ENCODE measurements at regions not wholly inside any gene's neighbourhood (a gene's known extent, or its start where the extent isn't known, plus 50 kb on each side); places are given as distances from the start of the nearest gene placed in this dataset.

GRCh38 chr14:34322940-34323418, 139.1 kb downstream of the SPTSSA start:
- WGBS (ENCODE audit: low lambda C conversion rate), result 2% methylated on average over 8 of the region's 8 CpGs
- no peaks in the 10 kb centered on the region for H3K36me3 ChIP-seq (replicated peaks in 1 of 2; ENCODE audit: control insufficient read depth in 1 of 2, insufficient read depth in 2 of 2, low read length in 2 of 2)
- in situ Hi-C loops (cut with HindIII; ENCODE audit: extremely low pct_ligation_motif_present, low pct_unique_long_range_greater_than_20kb) (loop anchor here (25.0 kb wide), 1 partner anchor 1611 kb away; no protein-coding TSS in a partner anchor), intact Hi-C loops (cut with micrococcal nuclease; ENCODE audit: unreplicated experiment) (loop anchor here (1.0 kb wide), 2 partner anchors 478 to 484 kb away; no protein-coding TSS in a partner anchor)
- peak; percentile 87 for DNase-seq (ENCODE audit: low spot score)
- no peaks in the 10 kb centered on the region for H3K27me3 ChIP-seq (ENCODE audit: control insufficient read depth in 1 of 2, insufficient read depth in 2 of 2, low read length in 2 of 2)
- H3K9ac ChIP-seq (ENCODE audit: insufficient read depth, low read depth, low read length), result no peak overlapping the region
- H3K4me2 ChIP-seq (ENCODE audit: low read depth, low read length), result no peak overlapping the region
- no peak overlapping the region for H3K4me3 ChIP-seq (replicated peaks in 1 of 3; ENCODE audit: insufficient read depth in 1 of 3, low read depth in 2 of 3, low read length in 3 of 3)
- H4K20me1 ChIP-seq (ENCODE audit: insufficient read depth, low read length), result no peaks in the 10 kb centered on the region
- no peaks in the 10 kb centered on the region for H3K9me3 ChIP-seq (ENCODE audit: low read length)
- peak; percentile 87 for ATAC-seq
- no TSS peak for BruUV-seq (replicated peaks)
- 0 out of 2 replicates have a peak, but pooled peaks cover 6% of the 10 kb centered on the region for H3K4me1 ChIP-seq (ENCODE audit: insufficient read depth, low read length)
- no peak overlapping the region for H3K27ac ChIP-seq (ENCODE audit: extremely low read length, insufficient read depth, low read length)
- no peak overlapping the region for H2AFZ ChIP-seq (ENCODE audit: low read length)
- CTCF ChIA-PET (ENCODE audit: low intra/inter-chr PET ratio, low total read pairs), result interaction anchor here (0.8 to 2.9 kb wide), 5 partner anchors 9 to 1747 kb away, joined by 3 to 25 read pairs (median 19); no protein-coding TSS in a partner anchor
- POLR2A ChIA-PET, result interaction anchor here (1.0 kb wide), 1 partner anchor 9 kb away, joined by 9 read pairs; no protein-coding TSS in a partner anchor
- no peaks in the 10 kb centered on the region for H3K79me2 ChIP-seq (ENCODE audit: insufficient read depth, low read length)
- FAIRE-seq, result peak; percentile 74
- TF ChIP-seq ZNF773 (CRISPR knock-in tag; IDR thresholded peaks at IDR 0.05; ENCODE audit: borderline replicate concordance) (no peak), RAD21 (CRISPR knock-in tag; IDR thresholded peaks at IDR 0.05) (peak; percentile 41; the same call in 1 of the 2 replicates), FOXK1 (CRISPR knock-in tag; IDR thresholded peaks at IDR 0.05; ENCODE audit: borderline replicate concordance, low read depth) (peak; percentile 55; the same call in 1 of the 2 replicates), ESRRA (CRISPR knock-in tag; IDR thresholded peaks at IDR 0.05; ENCODE audit: low read depth) (no peak), STAG1 (CRISPR knock-in tag; IDR thresholded peaks at IDR 0.05) (peak; percentile 59), CBX1 (IDR thresholded peaks at IDR 0.05; ENCODE audit: low read depth) (no peak), SKIL (CRISPR knock-in tag; IDR thresholded peaks at IDR 0.05; ENCODE audit: borderline replicate concordance) (no peak), ARID5B (CRISPR knock-in tag; IDR thresholded peaks at IDR 0.05) (0 out of 2 replicates have a peak, but pooled peaks have one; percentile 21), RFX5 (IDR thresholded peaks at IDR 0.05; ENCODE audit: low read depth, low read length) (no peak), ARID3A (IDR thresholded peaks at IDR 0.05; ENCODE audit: low read depth, low read length) (peak; percentile 81), EZH2 (conservative IDR thresholded peaks at IDR 0.05; ENCODE audit: low read depth, low read length) (0 out of 2 replicates have a peak, but pooled peaks have one; percentile 68), YEATS2 (CRISPR knock-in tag; IDR thresholded peaks at IDR 0.05; ENCODE audit: borderline replicate concordance) (no peak), SMC3 (IDR thresholded peaks at IDR 0.05; ENCODE audit: low read length) (peak; percentile 79), ZBTB49 (CRISPR knock-in tag; IDR thresholded peaks at IDR 0.05; ENCODE audit: borderline replicate concordance) (0 out of 2 replicates have a peak, but pooled peaks have one; percentile 74)

Data from HepG2 (cell line).